GM19455 (cell line): ENCODE measurements at regions not wholly inside any gene's neighbourhood (a gene's known extent, or its start where the extent isn't known, plus 50 kb on each side); places are given as distances from the start of the nearest gene placed in this dataset.
"Not testable (repeated sequence)": the region's sequence is repeated elsewhere in the genome, so short reads cannot be mapped to it uniquely, and the experiment has no call there.

Source experiments
- ATAC-seq: cut with Tn5 transposase; IDR thresholded peaks from one replicate; pipeline ENCODE4 v1.9.1; 2021; ENCODE audit not compliant: unreplicated experiment

DNA sequence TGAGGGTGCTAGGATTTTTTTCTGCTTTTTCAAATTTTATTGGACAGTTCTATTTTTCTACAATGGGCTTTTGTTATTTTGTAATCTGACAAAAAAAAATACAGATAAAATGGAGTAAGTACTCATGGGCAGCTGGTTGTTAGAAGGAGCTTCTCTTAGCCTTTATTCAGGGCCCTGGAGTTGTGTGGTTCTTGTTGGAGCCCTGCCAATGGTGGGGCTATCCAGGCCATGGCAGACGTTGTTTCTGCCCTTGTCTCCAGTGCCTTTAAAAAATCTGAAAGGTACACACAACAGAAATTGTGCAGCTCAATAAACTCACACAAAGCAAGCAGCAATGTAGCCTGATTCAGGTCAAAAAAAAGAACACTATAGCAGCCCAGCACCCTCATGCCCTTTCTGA lies 153.5 kb upstream of the GALNT2 start:
- no peak for ATAC-seq

- ATAC-seq = not testable (repeated sequence)
These were observed 147.6 kb upstream of the GALNT2 start for GRCh38 chr1:229919488-229919887.

GRCh38 chr1:229920683-229921082 lies 146.4 kb upstream of the GALNT2 start:
- no peak for ATAC-seq

- ATAC-seq = no peak
These were observed 144.8 kb upstream of the GALNT2 start for GRCh38 chr1:229922249-229922648.

- ATAC-seq = no peak
These were observed 142.4 kb upstream of the GALNT2 start for GRCh38 chr1:229924639-229925038.

DNA sequence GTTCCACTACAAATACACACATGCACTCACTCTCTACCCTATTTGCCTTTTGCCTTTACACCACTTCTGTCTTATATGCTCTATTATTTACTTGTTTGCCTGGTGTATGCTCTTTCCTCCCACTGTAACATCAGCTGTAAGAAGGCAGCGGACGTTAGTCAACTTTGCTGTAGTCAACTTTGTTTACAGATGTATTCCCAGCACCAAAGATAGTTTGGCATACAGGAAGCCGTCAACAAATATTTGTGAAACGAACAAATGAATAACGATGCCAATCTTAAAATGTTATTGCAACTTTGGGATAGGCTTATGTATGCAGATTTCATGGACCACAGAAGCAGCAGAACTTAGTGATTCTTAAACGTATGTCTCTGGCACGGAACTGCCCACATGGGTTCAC lies 138.3 kb upstream of the GALNT2 start:
- ATAC-seq = no peak

- not testable (repeated sequence) for ATAC-seq
These were observed 135.3 kb upstream of the GALNT2 start for GRCh38 chr1:229931751-229932150.

DNA sequence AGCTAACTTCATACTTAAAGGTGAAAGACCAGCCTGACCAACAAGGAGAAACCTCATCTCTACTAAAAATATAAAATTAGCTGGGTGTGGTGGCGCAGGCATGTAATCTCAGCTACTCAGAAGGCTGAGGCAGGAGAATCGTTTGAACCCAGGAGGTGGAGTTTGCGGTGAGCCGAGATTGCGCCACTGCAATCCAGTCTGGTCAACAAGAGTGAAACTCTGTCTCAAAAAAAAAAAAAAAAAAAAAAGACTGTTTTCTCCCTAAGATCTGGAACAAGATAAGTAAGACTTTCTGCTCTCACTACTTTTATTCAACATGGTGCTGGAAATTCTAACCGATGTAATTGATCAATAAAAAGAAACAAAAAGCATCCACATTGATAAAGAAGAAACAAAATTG lies 131.9 kb upstream of the GALNT2 start:
- not testable (repeated sequence) for ATAC-seq

GRCh38 chr1:229938551-229938950 lies 128.5 kb upstream of the GALNT2 start:
- no peak for ATAC-seq

DNA sequence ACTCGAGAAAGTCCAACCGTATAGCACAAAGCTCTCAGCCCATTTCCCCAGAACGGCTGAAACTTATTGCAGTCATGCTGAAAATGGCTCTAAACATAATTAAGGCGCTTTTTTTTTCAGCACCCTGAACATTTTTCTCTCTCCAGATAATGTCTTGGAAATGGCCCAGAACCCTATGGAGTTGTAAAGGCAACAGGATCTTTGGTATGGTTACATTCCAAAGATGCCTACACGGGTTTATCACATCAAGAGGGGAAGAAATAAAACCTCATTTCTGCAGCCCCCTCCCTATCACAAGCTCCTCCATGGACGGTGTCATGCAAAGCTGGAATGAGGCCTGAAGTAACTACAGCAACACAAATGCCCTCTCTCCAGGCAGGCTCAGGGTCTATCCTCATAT lies 126.4 kb upstream of the GALNT2 start:
- ATAC-seq = no peak

GRCh38 chr1:229941160-229941559 lies 125.9 kb upstream of the GALNT2 start:
- no peak for ATAC-seq

DNA sequence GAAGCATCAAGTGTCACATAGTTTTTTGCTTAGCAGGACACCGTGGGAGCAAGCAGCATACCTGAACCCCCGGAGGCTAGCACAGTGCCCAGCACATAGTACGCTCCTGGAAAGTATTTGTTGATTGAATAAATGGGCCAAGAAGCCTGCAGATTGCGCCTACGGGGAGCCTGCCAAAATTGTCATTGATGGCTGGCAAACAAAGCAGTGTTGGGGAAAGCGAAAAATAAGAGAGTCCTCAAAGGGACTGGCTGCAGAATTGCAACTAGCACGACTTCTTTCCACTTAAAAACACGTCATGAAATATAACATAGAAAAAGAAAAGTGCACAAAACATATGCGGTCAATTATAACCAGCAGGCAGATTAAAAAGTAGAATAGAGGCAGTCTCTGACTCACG lies 125.2 kb upstream of the GALNT2 start:
- no peak for ATAC-seq

DNA sequence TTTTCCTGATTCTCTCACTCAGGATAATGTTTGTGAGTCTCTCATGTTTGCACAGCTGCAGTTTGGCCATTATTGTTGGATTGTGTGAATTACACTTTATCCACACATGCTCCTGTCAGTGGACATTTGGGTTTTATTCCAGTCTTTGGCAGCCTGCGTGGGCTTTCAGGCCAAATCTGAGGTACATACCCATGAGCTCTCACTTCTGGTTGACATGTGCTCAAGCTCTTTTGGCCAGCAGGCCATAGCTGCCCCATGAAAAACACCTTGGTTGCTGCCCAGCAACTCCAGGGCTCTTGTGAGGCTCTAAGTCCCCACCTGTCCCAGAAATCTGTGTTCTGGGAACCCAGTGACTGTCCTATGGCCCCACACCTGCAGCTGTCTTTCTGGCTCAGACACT lies 124.5 kb upstream of the GALNT2 start:
- no peak for ATAC-seq

- no peak for ATAC-seq
These were observed 123.8 kb upstream of the GALNT2 start for GRCh38 chr1:229943148-229943714.

- no peak for ATAC-seq
These were observed 122.9 kb upstream of the GALNT2 start for GRCh38 chr1:229943988-229944743.

GRCh38 chr1:229945795-229946194 lies 121.2 kb upstream of the GALNT2 start:
- ATAC-seq = no peak

GRCh38 chr1:229947968-229948367 lies 119.1 kb upstream of the GALNT2 start:
- ATAC-seq = no peak

- ATAC-seq = no peak
These were observed 118.6 kb upstream of the GALNT2 start for GRCh38 chr1:229948438-229948837.

GRCh38 chr1:229949500-229949899 lies 117.5 kb upstream of the GALNT2 start:
- ATAC-seq = no peak

- ATAC-seq = no peak
These were observed 117.0 kb upstream of the GALNT2 start for GRCh38 chr1:229950020-229950419.

GRCh38 chr1:229950908-229951307 lies 116.1 kb upstream of the GALNT2 start:
- no peak for ATAC-seq

DNA sequence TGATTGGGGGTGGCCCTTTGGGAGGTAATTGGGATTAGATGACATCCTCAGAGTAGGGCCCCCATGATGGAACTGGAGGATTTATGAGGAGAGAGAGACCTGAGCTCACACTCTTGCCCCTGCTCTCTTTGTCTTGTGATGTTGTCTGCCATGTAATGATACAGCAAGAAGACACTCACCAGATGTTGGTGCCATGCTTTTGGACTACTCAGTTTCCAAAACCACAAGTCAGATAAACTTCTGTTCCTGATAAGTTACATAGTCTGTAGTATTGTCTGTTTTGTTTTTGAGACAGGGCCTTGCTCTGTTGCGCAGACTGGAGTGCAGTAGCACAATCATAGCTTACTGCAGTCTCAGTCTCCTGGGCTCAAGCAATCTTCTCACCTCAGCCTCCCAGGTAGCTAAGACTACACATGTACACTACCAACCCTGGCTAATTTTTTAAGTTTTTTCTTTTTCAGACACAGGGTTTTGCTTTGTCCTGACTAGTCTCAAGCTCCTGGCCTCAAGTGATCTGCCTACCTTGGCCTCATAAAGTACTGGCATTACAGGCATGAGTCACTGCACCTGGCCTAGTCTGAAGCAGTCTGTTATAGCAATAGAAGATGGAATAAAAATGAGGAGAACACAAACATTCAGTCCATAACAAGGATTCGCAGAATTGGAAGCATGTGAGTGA lies 115.0 kb upstream of the GALNT2 start:
- ATAC-seq = no peak
